Stomach (tissue), 8 donors: ENCODE measurements at regions not wholly inside any gene's neighbourhood (a gene's known extent, or its start where the extent isn't known, plus 50 kb on each side); places are given as distances from the start of the nearest gene placed in this dataset.

Experiments
- DNase-seq, 2 donors: peaks; one replicate each; pipeline versions ENCODE4 v3.0.0 to v3.0.0-alpha.2; 2013 to 2019
- H3K27ac ChIP-seq, 5 donors: fragments of 200-600 bp in 4 of 5; sonication (generic) in 4 of 5; one replicate each; pipeline ENCODE4 v1.5.1; 2013 to 2019; ENCODE audit warnings: mild to moderate bottlenecking in 1 of 5, moderate library complexity in 1 of 5
- H3K27me3 ChIP-seq, 3 donors: fragments of 200-600 bp; sonication (generic); one replicate each; pipeline ENCODE4 v1.5.1; 2017 to 2019; ENCODE audit warnings: mixed run types in 1 of 3
- H3K36me3 ChIP-seq, 4 donors: fragments of 200-600 bp; sonication (generic); 1 replicate in 3 of 4; 2 replicates in 1 of 4; pipeline ENCODE4 v1.5.1; 2016 to 2019
- H3K4me1 ChIP-seq, 4 donors: fragments of 200-600 bp; sonication (generic); one replicate each; pipeline ENCODE4 v1.5.1; 2016 to 2019
- H3K4me3 ChIP-seq, 4 donors: fragments of 200-600 bp; sonication (generic) in 3 of 4; one replicate each; pipeline ENCODE4 v1.5.1; 2016 to 2019; ENCODE audit warnings: mild to moderate bottlenecking in 1 of 4
- H3K9me3 ChIP-seq, 4 donors: fragments of 200-600 bp; sonication (generic); one replicate each; pipeline ENCODE4 v1.5.1; 2016 to 2019
- EP300 ChIP-seq: sonication (generic); formaldehyde crosslinking; IDR thresholded peaks from one replicate; pipeline ENCODE4 v1.6.1; 2017; ENCODE audit warnings: antibody characterized with exemption
- POLR2A ChIP-seq, 4 donors: fragments of 450-650 bp; IDR thresholded peaks; one replicate each; pipeline ENCODE4 v1.6.1; 2016; ENCODE audit warnings: antibody characterized with exemption in 4 of 4, control low read depth in 2 of 4, mild to moderate bottlenecking in 1 of 4, moderate library complexity in 1 of 4
- POLR2AphosphoS5 ChIP-seq, 3 donors: sonication (generic); formaldehyde crosslinking; IDR thresholded peaks; one replicate each; pipeline ENCODE4 v1.6.1; 2016; ENCODE audit warnings: antibody characterized with exemption in 3 of 3
- WGBS, 5 donors: extraction: QIAGEN DNeasy Blood & Tissue Kit in 3 of 5; methylation state at CpG; one replicate each; pipeline versions ENCODE4 v1.1.5 to v1.1.7; 2013 to 2018; 5-methylcytosine and 5-hydroxymethylcytosine counted together
- intact Hi-C: fragments of 100-400 bp; cut with DNase I; formaldehyde crosslinking; loops from one replicate; pipeline ENCODE4 v1.15.1; 2023; ENCODE audit warnings: low total_unique reads
- TF ChIP-seq, protein P1 (sequence below), 7 experiments: fragments of 450-650 bp in 4 of 7; fragments of 200-600 bp in 3 of 7; sonication (generic) in 3 of 7; IDR thresholded peaks; one replicate each; pipeline ENCODE4 v1.5.1; 2016 to 2019; ENCODE audit warnings: antibody characterized with exemption in 7 of 7, control low read depth in 2 of 7, mild to moderate bottlenecking in 1 of 7
- donor health status: healthy with polysubstance abuse.
- donor health status: Bipolar disorder and iron deficiency.
- donor health status: healthy.

DNA sequence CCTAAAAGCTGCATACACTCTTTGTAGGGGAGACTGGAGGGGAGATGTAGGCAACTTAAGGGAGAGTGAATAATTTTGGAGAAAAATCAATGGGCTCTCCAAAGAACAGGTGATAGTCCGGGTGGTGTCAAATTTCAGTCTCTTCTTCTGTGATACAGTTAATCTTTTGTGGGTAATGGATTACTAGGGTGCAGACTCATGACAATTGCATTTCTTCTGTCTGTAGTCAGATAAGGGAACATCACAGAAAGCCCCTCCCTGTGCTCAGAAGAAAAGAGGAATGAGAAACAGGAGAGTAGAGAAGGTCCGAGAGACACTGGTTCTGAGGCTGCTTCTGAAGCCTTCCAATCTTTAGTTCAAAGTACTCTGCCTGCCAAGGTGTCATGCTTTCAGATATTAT is 1140.7 kb upstream of the LRRN3 start:
- H3K9me3 ChIP-seq: no peaks in the 10 kb centered on the region
- intact Hi-C loops: no loop called here
- no peaks in the 10 kb centered on the region for H3K27me3 ChIP-seq
- no peaks in the 10 kb centered on the region for H3K4me1 ChIP-seq
- no peak overlapping the region for H3K27ac ChIP-seq
- no peak for DNase-seq
- no peak overlapping the region for H3K4me3 ChIP-seq
- no peak for TF ChIP-seq EP300
- TF ChIP-seq, protein P1, sequence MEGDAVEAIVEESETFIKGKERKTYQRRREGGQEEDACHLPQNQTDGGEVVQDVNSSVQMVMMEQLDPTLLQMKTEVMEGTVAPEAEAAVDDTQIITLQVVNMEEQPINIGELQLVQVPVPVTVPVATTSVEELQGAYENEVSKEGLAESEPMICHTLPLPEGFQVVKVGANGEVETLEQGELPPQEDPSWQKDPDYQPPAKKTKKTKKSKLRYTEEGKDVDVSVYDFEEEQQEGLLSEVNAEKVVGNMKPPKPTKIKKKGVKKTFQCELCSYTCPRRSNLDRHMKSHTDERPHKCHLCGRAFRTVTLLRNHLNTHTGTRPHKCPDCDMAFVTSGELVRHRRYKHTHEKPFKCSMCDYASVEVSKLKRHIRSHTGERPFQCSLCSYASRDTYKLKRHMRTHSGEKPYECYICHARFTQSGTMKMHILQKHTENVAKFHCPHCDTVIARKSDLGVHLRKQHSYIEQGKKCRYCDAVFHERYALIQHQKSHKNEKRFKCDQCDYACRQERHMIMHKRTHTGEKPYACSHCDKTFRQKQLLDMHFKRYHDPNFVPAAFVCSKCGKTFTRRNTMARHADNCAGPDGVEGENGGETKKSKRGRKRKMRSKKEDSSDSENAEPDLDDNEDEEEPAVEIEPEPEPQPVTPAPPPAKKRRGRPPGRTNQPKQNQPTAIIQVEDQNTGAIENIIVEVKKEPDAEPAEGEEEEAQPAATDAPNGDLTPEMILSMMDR (IDR thresholded peaks at IDR 0.05): no peak
- TF ChIP-seq POLR2AphosphoS5 (IDR thresholded peaks at IDR 0.05): no peak
- TF ChIP-seq POLR2A (IDR thresholded peaks at IDR 0.05): no peak
- WGBS, 5 donors: 65 to 78% (median 68%) methylated on average over 2 of the region's 2 CpGs
- no peaks in the 10 kb centered on the region for H3K36me3 ChIP-seq

DNA sequence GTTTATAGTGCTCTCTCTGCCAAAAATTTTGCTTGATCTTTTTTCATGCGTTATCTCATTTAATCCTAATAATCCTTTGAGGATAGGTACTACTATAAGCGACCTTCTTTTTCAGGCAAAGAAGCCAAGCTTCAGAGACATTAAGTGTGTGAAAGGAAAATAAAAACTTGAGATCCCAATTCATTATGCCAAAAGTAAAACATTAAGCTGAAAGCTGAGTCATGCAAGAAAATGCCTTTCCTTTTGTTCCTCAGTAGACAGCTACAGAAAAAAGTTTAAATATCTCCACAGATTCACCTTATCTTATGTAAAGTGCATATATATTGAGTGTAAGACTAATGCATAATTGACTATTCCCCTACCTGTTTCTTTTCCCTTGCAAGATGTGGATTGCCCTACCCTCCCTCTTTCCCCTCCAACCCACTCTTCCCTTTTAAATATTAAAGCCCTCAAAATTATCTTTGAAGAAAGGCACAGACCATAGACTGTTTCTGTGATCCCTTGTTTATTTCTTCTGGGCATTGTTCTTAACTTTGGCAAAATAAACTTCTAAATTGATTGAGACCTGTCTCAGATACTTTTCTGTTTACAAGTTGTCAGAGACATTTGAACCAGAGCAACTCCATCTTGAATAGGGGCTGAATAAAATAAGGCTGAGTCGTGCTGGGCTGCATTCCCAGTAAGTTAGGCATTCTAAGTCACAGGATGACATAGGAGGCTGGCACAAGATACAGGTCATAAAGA is 1139.9 kb upstream of the LRRN3 start:
- peak in 1 of 2 donors; percentile 3 for DNase-seq
- TF ChIP-seq POLR2AphosphoS5 (IDR thresholded peaks at IDR 0.05) (no peak), POLR2A (IDR thresholded peaks at IDR 0.05) (no peak), EP300 (no peak)
- TF ChIP-seq, protein P1 (IDR thresholded peaks at IDR 0.05): no peak
- no peak overlapping the region for H3K27ac ChIP-seq
- no peak overlapping the region for H3K4me3 ChIP-seq
- no peaks in the 10 kb centered on the region for H3K36me3 ChIP-seq
- H3K27me3 ChIP-seq: no peaks in the 10 kb centered on the region
- no peaks in the 10 kb centered on the region for H3K4me1 ChIP-seq
- intact Hi-C loops: no loop called here
- no peaks in the 10 kb centered on the region for H3K9me3 ChIP-seq
- 33 to 48% (median 42%) methylated on average over 3 of the region's 3 CpGs for WGBS, 5 donors

DNA sequence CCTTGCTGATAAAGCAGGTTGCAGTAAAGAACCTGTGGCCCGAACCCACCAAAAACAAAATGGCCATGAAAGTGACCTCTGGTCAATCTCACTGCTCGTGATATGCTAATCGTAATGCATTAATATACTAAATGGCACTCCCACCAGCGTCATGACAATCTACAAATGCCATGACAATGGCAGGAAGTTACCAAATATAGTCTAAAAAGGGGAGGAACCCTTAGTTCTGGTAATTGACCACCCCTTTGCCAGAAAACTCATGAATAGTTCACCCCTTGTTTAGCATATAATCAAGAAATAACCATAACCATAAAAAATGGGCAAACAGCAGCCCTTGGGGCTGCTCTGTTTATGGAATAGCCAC is 1139.4 kb upstream of the LRRN3 start:
- H3K27me3 ChIP-seq: no peaks in the 10 kb centered on the region
- TF ChIP-seq POLR2AphosphoS5 (IDR thresholded peaks at IDR 0.05): no peak
- TF ChIP-seq, protein P1 (IDR thresholded peaks at IDR 0.05): no peak
- TF ChIP-seq POLR2A (IDR thresholded peaks at IDR 0.05): no peak
- no peak for TF ChIP-seq EP300
- 71 to 85% (median 77%) methylated on average over 4 of the region's 4 CpGs for WGBS, 5 donors
- DNase-seq: no peak
- H3K4me3 ChIP-seq: no peak overlapping the region
- H3K27ac ChIP-seq: no peak overlapping the region
- intact Hi-C loops: no loop called here
- no peaks in the 10 kb centered on the region for H3K4me1 ChIP-seq
- H3K9me3 ChIP-seq: no peaks in the 10 kb centered on the region
- no peaks in the 10 kb centered on the region for H3K36me3 ChIP-seq

DNA sequence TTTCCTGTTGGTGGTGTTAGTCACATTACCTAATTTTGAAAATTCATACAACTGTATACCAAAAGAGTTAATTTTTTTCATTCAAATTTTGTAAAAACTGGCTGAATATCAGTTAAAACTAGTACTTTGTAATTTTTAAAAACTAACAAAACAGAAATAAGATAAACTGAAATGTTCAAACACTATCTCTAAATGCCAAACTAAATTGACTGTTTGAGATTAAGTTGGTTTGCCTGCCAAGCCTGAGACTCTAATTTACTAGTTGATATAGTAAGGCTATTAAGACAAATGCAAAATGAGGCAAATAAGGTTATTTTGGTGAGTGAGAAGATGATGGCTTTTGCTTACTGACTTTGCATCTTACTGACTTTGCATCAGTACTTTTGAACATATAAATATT is 1134.9 kb upstream of the LRRN3 start:
- Histone ChIP-seq H3K36me3 (no peaks in the 10 kb centered on the region), H3K4me3 (no peak overlapping the region), H3K4me1 (no peaks in the 10 kb centered on the region), H3K27me3 (no peaks in the 10 kb centered on the region), H3K27ac (no peak overlapping the region), H3K9me3 (no peaks in the 10 kb centered on the region)
- TF ChIP-seq POLR2A (IDR thresholded peaks at IDR 0.05) (no peak), POLR2AphosphoS5 (IDR thresholded peaks at IDR 0.05) (no peak), EP300 (no peak)
- TF ChIP-seq, protein P1 (IDR thresholded peaks at IDR 0.05): no peak
- intact Hi-C loops: no loop called here
- DNase-seq: no peak
